NCI-H2107 treated with DMSO at 0.1 percent for 48 hours (cell line): ENCODE measurements at regions not wholly inside any gene's neighbourhood (a gene's known extent, or its start where the extent isn't known, plus 50 kb on each side); places are given as distances from the start of the nearest gene placed in this dataset.

Source experiments
- DNase-seq: peaks from one replicate; lab custom pipeline; 2025; ENCODE audit not compliant: unreplicated experiment; lab: John Stamatoyannopoulos, UW

DNA sequence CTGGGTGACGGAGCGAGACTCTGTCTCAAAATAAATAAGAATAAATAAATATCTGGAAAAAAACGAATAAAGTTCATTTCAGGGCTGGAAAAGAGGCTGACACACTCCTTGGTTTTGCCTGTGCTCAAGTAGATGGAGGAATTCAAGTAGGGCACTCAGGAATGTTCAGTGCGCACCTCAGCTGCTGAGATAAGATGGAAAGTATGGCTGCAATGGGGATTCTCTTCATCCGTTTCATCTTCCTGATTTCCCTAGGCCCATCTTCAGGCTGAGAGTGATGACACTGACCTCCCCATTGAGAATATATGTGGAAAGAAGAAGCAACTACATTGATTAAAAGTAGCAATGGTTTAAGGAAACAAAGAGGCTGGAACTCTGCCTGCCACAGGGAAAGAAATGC lies 130.5 kb upstream of the ZNF644 start:
- DNase-seq, result no peak

DNA sequence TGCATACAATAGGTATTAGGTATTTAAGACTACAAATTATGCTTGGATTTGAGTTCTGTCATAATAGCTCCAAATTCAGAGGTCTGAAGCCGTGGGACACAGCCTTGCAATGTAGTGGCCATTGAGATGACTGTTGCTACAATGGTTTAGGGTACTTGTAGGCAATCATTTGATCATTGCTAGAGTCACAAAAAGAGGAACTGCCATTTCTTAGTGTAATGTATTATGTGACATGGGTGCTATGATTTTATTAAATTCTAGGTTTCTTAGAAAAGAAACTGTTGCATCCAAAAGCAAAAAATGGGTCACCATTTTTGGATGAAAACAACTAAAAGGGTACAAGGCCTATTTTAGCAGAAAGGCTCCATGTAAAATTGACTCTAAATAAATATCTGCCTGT lies 129.9 kb upstream of the ZNF644 start:
- no peak for DNase-seq

DNA sequence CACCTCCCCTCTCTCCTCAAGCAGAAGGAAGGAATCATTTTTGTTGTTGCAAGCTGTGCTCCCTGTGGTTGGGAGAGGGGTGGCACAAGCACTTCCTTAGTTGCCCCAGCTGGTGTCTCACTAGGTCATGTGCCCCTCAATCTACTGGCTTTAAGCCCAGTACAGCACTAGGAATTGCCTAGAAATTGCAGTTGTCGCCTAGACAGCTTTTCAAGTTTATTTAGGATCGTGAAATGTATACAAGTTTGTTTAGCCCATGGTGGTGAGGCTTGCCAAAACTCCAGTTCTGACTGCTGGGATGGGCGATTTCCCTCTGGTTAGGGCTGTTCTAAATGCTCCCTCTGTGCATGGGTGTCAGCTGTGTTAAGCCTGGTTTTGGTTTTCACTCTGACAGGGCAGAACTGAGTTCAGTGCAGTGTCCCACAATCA lies 126.8 kb upstream of the ZNF644 start:
- DNase-seq, result no peak

DNA sequence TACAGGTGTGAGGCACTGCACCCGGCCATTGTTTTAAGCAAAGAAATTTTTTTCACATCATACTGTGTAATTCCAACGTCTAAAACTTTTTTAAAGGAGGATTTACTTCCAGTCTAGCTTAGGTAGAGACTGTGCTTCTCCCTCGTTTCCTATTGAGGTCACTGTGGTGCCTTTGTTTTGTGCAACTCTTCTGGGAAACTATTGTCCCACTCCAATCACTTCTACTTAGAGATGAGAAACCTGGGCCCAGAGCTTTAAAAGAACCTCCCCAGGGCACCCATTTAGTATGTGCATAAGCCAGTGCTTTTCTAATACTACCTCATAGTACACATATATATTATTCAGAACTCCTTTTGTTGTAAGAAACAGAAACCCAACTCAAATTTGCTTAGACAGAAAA lies 120.0 kb upstream of the ZNF644 start:
- no peak for DNase-seq

DNA sequence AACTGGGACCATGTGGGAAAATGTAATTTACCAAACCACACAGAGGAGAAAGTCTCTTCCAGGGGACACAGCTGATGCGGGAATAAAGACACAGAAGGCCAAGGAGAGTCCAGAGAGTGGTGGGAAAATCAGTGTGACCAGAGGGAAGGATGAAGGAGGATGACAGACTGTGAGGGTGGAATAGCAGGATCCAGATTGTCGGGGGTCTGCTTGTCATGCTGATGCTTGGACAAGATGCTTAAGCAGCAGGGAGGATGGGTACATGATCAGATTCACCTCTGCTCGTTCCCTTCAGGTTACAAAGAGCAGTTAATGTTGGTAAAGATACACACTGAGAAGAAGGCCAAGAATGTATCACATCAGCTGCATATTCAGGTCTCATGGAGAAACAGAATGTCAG lies 117.1 kb upstream of the ZNF644 start:
- no peak for DNase-seq

DNA sequence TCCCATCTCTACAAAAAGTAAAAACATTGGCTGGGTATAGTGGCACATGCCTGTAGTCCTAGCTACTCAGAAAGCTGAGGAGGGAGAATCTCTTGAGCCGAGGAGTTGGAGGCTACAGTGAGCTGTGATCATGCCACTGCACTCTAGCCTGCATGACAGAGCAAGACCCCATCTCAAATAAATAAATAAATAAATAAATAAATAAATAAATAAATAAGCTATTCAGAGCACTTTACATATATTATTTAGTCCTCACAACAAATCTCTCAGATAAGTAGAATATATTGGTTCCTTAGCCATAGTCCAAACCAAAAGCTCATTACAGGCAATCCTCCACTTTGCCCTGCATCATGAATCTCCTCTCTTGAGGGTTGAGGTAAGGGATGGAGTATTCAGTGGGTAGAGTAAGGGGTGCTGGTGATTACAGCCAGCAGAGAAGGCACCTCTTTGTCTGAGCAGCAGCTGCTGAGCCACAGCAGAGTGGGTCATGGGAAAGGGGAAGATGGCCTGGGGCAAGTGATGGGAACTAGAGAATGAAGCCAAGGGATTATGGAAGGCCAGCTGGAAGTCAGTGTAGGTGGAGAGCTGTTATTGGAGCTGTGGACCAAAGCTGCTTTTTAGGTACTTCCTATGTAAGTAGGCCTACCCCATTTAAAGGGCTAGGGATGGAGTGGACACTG lies 115.5 kb upstream of the ZNF644 start:
- DNase-seq, result no peak

DNA sequence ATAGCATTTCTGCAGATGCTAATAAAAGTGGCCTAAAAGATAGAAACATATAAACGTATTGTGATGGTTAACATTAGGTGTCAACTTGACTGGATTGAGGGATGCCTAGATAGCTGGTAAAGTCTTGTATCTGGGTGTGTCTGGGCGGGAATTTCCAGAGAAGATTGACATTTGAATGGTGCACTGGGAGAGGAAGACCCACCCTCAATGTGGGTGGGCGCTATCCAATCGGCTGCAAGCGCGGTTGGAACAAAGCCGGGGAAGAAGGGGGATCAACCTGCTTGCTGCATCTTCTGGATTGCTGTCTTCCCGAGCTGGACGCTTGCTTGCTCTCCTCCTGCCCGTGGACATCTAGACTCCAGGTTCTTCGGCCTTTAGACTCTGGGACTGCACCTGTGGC lies 114.0 kb upstream of the ZNF644 start:
- no peak for DNase-seq

DNA sequence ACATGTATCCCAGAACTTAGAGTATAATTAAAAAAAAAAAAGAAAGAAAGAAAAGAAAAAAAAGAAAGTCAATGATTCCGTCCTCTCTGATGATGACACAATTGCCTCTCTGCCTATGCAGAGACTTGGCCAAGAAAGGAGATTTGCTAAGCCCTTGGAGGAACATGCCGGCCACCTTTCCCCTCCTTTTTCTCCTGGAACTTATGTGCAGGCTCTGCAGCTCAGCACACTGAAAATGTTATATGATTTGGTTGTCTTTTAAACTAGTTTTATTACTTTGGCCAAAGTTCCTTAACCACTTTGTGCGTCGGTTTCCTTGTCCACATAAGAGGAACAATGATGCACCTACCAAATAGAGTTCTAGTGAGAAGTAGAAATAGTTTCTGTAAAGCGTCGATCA lies 111.4 kb upstream of the ZNF644 start:
- no peak for DNase-seq

DNA sequence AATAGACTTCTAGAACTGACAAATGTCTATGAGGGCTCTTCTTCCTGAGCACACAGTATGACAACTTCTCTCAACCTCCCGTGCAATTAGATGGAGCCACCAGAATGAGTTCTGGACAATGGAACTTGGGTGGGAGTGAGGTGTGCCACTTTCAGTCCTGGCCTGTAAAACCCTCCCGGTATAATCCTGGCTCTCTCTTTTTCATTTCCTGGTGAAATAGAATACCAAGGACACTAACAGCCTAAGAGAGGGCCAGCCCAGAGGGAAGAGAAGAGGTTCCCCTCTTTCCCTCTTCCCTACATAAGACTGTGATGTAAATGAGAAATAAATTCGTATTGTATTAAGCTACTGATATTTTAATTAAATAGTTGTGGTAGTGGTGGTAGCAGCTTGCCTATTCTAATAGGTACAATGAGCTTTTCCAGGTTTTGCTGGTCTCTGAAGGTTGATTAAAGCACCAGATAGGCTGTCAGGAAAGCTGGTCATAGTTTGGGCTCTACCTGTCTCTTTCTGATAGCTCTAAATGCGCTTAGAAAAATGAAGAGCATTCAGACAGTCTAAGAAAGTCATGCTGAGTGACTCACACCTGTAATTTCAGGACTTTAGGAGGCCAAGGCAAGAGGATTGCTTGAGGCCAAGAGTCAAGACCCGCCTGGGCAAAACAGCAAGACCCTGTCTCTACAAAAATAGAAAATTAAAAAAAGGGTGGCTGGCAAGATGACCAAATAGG lies 108.6 kb upstream of the ZNF644 start:
- no peak for DNase-seq

DNA sequence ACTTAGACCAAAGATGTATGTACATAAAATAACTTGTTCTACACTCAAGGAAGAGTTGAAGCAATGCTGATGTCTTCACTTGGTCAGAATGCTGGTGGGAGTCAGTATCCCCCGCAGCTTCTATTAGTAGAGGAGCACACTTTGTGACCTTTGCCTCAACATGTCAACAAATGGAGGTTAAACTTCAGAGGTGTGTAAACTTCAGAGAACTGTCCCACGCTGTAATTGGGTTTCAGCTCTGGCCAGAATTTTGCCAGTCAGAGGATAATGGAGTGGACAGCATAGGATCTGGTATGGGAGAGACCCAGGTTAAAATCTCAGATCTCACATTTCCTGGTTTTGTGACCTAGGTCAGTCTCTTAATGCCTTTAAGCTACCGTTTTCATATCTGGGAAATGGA lies 107.6 kb upstream of the ZNF644 start:
- DNase-seq, result no peak

DNA sequence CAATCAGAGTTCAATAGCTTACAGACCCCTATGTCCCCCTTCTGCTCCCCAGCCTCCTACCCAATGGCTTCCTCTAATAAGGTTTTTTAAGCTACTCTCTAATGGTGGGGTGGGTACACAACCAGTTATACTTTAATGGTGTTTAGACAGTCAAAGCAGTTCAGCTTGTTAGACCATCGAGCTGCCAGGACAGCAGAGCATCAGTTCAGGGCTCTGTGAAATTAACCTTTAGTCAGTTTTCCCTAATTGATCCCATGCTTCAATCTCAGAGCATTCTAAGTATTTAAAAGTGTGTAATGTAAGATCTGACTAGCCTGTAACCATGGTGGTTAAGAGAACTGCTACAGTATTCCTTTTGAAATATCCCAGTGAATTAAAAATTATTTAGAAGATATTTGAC lies 107.2 kb upstream of the ZNF644 start:
- no peak for DNase-seq

DNA sequence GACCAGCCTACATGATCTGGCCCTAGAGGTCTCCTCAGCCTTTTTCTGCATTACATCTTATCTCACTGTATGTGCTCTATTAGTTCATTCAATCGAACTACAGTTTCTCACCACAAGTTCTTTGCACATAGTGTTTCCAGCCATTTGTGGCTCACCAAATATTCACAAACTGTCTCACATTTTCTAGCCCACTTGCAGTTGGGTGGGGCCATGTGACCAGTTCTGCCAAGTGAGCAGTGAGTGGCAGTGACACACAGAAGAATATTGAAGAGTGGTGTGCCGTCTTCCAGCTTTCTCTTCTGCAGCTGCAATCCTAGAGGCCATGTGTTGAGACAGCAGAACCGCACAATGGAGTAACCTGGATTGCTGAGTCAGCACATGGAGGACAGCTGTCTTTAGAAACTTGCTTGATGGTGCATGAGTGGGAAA lies 103.2 kb upstream of the ZNF644 start:
- DNase-seq, result no peak

DNA sequence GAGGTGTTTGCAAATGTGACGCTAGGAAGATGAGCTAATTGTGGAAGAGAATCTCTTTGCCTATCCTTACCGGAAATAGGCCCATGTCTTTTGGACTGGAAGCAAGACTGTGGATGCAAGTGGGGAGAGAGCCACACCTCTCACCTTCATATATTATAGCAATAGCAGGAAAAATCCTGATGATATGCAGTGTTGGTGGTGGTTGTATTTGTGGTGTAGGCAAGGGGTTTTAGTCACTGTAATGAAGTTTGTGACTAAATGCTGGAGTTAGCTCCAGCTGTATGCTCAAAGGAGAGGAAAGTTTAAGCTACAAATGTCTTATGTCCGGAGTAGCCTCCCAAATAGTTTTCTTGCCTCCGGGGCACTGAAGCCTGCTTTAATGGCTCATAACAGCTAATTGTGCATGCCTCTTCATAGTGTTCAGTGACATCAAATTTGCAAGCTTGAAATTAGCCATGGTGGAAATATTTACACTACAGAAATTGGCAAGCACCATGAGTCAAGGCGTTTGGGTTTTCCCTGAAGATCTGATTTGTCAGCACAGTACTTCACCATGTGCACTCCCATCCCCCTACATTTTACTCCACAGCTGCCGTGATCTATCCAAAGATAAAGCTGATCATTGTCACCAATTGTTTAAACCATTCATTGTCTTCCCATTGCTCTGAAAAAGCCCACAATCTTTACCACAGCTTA lies 102.6 kb upstream of the ZNF644 start:
- DNase-seq, result no peak

DNA sequence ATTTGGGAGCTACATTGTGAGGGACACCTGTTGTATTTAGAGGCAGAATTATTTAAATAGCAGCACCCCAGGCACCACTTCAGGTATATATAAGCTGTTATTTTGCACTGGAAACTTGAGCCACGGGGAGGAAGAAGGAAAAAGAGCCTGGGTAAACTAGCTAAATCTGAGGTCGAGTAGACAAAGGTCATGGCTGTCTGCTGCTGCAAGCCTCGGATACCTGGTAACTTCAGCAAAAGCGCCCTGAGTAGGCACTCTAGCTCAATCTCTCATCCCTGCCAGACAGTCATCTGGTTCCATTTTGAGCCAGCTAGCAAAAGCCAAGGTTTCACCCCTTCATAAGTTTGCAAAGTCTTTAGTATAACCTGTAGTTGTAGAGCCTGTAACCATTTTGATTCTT lies 101.9 kb upstream of the ZNF644 start:
- DNase-seq, result peak; percentile 64

DNA sequence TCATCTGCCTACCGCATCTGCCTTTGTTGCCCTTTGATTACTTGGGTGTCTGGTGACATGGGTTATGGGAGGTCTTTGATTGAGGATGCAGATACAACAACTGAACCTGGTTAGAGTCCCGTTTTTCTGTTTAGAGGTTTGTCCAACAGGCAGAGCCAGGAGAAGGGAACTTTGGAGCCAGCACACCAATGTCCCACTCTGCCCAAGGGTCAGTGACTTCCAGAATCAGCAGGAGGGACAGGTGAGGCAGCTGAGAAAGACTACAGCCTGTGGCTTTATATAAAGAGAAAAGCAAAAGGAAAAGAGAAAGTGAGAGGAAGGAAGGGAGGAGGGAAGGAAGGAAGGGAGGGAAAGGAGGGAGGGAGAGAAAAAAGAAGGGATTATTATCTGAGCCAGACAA lies 101.5 kb upstream of the ZNF644 start:
- DNase-seq, result peak; percentile 58

DNA sequence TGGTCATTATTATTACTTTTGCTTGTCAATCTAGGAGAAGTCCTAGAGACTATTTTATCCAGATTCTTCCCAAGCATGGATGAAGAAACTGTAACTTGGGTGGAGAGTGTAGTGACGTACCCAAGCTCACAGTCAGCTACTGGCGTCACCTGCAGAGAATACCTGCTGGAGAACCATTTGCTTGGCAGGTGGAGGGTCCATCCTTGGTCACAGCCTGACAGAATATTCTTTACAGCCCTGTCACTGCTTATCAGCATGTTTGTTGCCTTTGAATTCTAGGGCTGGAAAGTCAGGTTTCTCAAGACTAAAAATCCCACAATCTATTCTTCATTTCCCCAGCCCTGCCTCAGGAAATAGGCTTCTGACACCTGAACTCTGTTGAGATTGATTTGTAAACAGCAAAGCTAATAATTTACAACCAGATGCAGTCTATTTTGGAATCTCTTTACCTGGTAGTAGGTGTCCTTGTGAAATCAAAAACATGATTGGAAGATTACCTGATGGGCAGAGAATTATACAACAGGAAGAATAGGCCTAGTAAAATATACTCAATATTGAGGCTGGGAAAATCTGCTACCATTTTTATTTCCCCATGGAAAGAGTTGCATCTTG lies 100.4 kb upstream of the ZNF644 start:
- DNase-seq, result no peak

DNA sequence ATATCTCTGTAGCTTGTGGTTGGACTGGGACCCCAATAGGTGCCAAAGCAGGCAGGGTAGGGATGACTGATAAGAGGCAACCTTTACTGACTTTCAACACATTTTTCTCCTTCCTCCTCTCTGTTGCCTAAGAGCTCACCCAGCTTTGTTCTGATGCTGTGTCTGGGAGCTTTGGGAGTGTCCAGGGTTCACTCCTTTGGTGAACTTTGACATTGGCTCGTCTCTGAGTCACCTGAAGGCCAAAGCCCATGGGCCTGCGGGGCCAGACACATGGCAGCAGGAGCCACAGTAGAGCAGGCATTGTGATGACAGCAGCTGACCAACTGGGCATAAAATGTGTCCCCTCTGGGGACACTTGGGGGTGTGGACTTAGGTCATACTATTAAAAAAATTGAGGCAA lies 99.5 kb upstream of the ZNF644 start:
- no peak for DNase-seq

DNA sequence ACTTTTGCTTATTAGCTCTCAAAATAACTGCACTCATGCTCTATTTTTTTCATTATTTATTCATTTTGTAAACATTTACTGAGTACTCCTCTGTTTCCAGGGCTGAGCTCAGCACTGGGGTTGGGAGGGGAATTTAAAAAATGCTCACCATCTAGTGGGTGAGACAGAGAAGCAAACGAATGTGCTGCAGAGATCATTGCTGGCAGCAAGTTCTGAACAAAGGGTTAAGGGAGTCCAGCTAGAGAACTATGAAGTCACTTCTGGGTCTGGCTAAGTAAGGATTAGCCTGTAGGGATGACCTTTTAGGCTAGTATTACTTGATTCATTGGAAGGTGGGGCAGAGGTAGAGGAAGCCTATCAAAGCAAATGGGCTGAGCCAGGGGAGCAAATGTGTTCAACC lies 99.1 kb upstream of the ZNF644 start:
- DNase-seq, result no peak

DNA sequence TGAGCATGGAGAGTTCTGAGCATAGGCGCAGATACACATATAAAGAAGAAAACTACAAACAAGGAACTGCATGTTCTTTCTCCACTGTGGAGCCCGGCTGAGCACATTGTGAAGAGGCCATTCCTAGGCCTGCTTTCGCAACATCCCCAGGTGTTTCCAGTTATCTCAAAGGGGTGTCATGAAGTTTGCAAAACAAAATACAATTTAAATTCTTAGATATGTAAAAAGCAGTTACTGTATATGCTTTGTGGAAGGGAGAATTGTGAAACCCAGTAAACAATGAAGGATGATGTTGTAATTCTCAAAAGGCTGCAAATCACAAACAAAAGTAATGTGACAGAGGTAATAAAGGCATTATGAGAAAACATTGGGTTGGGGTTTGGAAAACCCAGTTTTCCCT lies 98.6 kb upstream of the ZNF644 start:
- no peak for DNase-seq

DNA sequence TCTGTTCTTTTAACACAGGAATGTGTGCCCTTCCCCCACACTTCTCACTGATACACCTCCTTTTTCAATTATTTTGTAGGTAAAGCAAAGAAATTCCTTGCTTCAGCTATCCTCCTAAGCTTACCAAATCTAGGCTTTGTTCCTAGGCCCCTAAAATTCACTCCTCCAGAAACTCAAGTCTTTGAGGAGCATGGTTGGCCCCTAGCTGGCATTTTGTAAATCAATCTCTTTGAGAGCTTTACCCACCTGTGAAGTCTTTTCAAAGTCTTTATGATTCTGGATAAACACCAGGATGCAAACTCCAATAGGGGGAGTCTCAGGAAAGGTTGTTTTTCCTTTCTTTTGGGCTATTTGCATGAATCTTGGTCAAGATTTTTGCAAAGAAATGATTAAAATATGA lies 82.9 kb upstream of the ZNF644 start:
- no peak for DNase-seq

DNA sequence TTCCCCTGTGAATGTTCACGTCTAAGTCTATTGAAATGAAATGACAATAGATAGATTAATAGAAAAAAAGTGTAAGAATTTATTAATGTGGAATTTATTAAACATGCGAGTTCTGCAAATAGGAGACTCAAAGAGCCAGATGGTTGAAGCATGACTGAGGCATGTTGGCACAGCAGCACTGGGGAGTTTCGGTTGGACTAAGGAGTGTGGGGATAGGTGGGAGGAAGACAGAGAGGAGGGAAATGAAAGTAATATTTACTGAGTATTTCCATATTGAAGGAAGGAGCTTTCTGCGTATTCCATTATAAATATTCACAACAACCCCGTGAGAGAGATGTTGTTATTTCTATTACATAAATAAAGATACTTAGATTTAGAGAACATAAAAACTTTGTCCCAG lies 79.5 kb upstream of the ZNF644 start:
- no peak for DNase-seq
